ENCODE measurements at regions not wholly inside any gene's neighbourhood (a gene's known extent, or its start where the extent isn't known, plus 50 kb on each side); places are given as distances from the start of the nearest gene placed in this dataset.

GRCh38 chr5:13252699-13253098 is 691.8 kb downstream of the DNAH5 start:
- no peak overlapping the region for H3K9ac ChIP-seq (ENCODE audit: low read depth in 1 of 2, low read length in 2 of 2)
- H3K27ac ChIP-seq (ENCODE audit: low read depth in 2 of 2, low read length in 2 of 2), result no peak overlapping the region
- no peak overlapping the region for H3K4me3 ChIP-seq (ENCODE audit: low read length in 2 of 2)
- no peaks in the 10 kb centered on the region for H3K36me3 ChIP-seq (ENCODE audit: control insufficient read depth in 2 of 2, insufficient read depth in 2 of 2, low read length in 2 of 2)
- H3K27me3 ChIP-seq (ENCODE audit: control insufficient read depth in 2 of 2, insufficient read depth in 2 of 2, low read length in 2 of 2), result no peaks in the 10 kb centered on the region
- H3K9me3 ChIP-seq (ENCODE audit: control insufficient read depth in 2 of 2, low read length in 2 of 2), result no peaks in the 10 kb centered on the region
- H3K4me1 ChIP-seq (ENCODE audit: control insufficient read depth in 2 of 2, insufficient read depth in 2 of 2, low read length in 2 of 2), result no peaks in the 10 kb centered on the region

GRCh38 chr5:13251623-13252376 is 692.7 kb downstream of the DNAH5 start:
- H3K27ac ChIP-seq (ENCODE audit: low read depth in 2 of 2, low read length in 2 of 2), result no peak overlapping the region
- H3K9ac ChIP-seq (ENCODE audit: low read depth in 1 of 2, low read length in 2 of 2), result no peak overlapping the region
- H3K27me3 ChIP-seq (ENCODE audit: control insufficient read depth in 2 of 2, insufficient read depth in 2 of 2, low read length in 2 of 2), result no peaks in the 10 kb centered on the region
- H3K4me3 ChIP-seq (ENCODE audit: low read length in 2 of 2), result no peak overlapping the region
- H3K9me3 ChIP-seq (ENCODE audit: control insufficient read depth in 2 of 2, low read length in 2 of 2), result no peaks in the 10 kb centered on the region
- no peaks in the 10 kb centered on the region for H3K4me1 ChIP-seq (ENCODE audit: control insufficient read depth in 2 of 2, insufficient read depth in 2 of 2, low read length in 2 of 2)
- H3K36me3 ChIP-seq (ENCODE audit: control insufficient read depth in 2 of 2, insufficient read depth in 2 of 2, low read length in 2 of 2), result no peaks in the 10 kb centered on the region

GRCh38 chr5:13250464-13251291 is 693.8 kb downstream of the DNAH5 start:
- H3K27ac ChIP-seq (ENCODE audit: low read depth in 2 of 2, low read length in 2 of 2), result no peak overlapping the region
- no peaks in the 10 kb centered on the region for H3K9me3 ChIP-seq (ENCODE audit: control insufficient read depth in 2 of 2, low read length in 2 of 2)
- no peaks in the 10 kb centered on the region for H3K4me1 ChIP-seq (ENCODE audit: control insufficient read depth in 2 of 2, insufficient read depth in 2 of 2, low read length in 2 of 2)
- no peak overlapping the region for H3K9ac ChIP-seq (ENCODE audit: low read depth in 1 of 2, low read length in 2 of 2)
- H3K27me3 ChIP-seq (ENCODE audit: control insufficient read depth in 2 of 2, insufficient read depth in 2 of 2, low read length in 2 of 2), result no peaks in the 10 kb centered on the region
- no peaks in the 10 kb centered on the region for H3K36me3 ChIP-seq (ENCODE audit: control insufficient read depth in 2 of 2, insufficient read depth in 2 of 2, low read length in 2 of 2)
- no peak overlapping the region for H3K4me3 ChIP-seq (ENCODE audit: low read length in 2 of 2)

DNA sequence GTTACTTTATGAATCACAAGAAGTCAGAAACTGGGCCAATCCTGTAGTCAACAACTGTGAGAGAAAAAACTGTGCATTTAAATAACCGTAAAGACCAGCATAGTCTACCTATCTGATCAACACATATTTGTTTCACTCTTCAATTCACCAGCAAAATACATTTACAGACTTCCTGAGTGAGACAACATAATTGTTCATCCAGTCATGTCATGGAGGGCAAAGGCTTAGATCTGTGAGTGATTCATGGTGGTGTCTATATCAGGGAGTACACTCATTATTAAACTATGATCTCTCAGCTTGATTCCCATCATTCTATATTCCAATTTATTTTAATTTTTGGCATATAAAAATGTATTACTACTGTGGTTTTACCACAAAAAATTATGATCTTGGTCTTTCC is 694.6 kb downstream of the DNAH5 start:
- Histone ChIP-seq H3K4me3 (ENCODE audit: low read length in 2 of 2) (no peak overlapping the region), H3K36me3 (ENCODE audit: control insufficient read depth in 2 of 2, insufficient read depth in 2 of 2, low read length in 2 of 2) (no peaks in the 10 kb centered on the region), H3K9me3 (ENCODE audit: control insufficient read depth in 2 of 2, low read length in 2 of 2) (no peaks in the 10 kb centered on the region)

GRCh38 chr5:13248253-13248652 is 696.2 kb downstream of the DNAH5 start:
- Histone ChIP-seq H3K4me1 (ENCODE audit: control insufficient read depth in 2 of 2, insufficient read depth in 2 of 2, low read length in 2 of 2) (no peaks in the 10 kb centered on the region), H3K9me3 (ENCODE audit: control insufficient read depth in 2 of 2, low read length in 2 of 2) (no peaks in the 10 kb centered on the region), H3K4me3 (ENCODE audit: low read length in 2 of 2) (no peak overlapping the region), H3K36me3 (ENCODE audit: control insufficient read depth in 2 of 2, insufficient read depth in 2 of 2, low read length in 2 of 2) (no peaks in the 10 kb centered on the region), H3K27ac (ENCODE audit: low read depth in 2 of 2, low read length in 2 of 2) (no peak overlapping the region), H3K27me3 (ENCODE audit: control insufficient read depth in 2 of 2, insufficient read depth in 2 of 2, low read length in 2 of 2) (no peaks in the 10 kb centered on the region), H3K9ac (ENCODE audit: low read depth in 1 of 2, low read length in 2 of 2) (no peak overlapping the region)

More for the DNA sequence above, 694.6 kb downstream of the DNAH5 start:
- Histone ChIP-seq H3K9ac (ENCODE audit: low read depth in 1 of 2, low read length in 2 of 2) (no peak overlapping the region), H3K27ac (ENCODE audit: low read depth in 2 of 2, low read length in 2 of 2) (no peak overlapping the region), H3K4me1 (ENCODE audit: control insufficient read depth in 2 of 2, insufficient read depth in 2 of 2, low read length in 2 of 2) (no peaks in the 10 kb centered on the region), H3K27me3 (ENCODE audit: control insufficient read depth in 2 of 2, insufficient read depth in 2 of 2, low read length in 2 of 2) (no peaks in the 10 kb centered on the region)

- H3K27ac ChIP-seq (ENCODE audit: low read depth in 2 of 2, low read length in 2 of 2), result no peak overlapping the region
- no peak overlapping the region for H3K4me3 ChIP-seq (ENCODE audit: low read length in 2 of 2)
These were observed 698.4 kb downstream of the DNAH5 start for GRCh38 chr5:13246053-13246452.

DNA sequence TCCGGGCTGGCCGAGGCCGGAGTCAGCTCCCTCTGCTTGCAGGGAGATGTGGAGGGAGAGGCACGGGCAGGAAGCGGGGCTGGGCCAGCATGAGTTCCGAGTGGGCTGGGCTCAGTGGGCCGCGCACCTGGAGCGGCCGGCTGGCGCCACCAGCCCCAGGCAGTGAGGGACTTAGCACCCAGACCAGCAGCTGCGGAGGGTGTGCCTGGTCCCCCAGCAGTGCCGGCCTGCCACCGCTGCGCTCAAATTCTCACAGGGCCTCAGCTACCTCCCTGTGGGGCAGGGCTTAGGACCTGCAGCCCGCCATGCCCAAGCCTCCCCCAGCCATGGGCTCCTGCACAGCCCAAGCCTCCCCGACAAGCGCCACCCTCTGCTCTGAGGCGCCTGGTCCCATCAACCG is 700.3 kb downstream of the DNAH5 start:
- Histone ChIP-seq H3K9ac (ENCODE audit: low read depth in 1 of 2, low read length in 2 of 2) (no peak overlapping the region), H3K4me3 (ENCODE audit: low read length in 2 of 2) (no peak overlapping the region), H3K4me1 (ENCODE audit: control insufficient read depth in 2 of 2, insufficient read depth in 2 of 2, low read length in 2 of 2) (no peaks in the 10 kb centered on the region), H3K36me3 (ENCODE audit: control insufficient read depth in 2 of 2, insufficient read depth in 2 of 2, low read length in 2 of 2) (no peaks in the 10 kb centered on the region), H3K27me3 (ENCODE audit: control insufficient read depth in 2 of 2, insufficient read depth in 2 of 2, low read length in 2 of 2) (no peaks in the 10 kb centered on the region), H3K9me3 (ENCODE audit: control insufficient read depth in 2 of 2, low read length in 2 of 2) (peaks cover 0 to 3% of the 10 kb centered on the region in 2 donors), H3K27ac (ENCODE audit: low read depth in 2 of 2, low read length in 2 of 2) (no peak overlapping the region)

More at GRCh38 chr5:13246053-13246452, 698.4 kb downstream of the DNAH5 start:
- H3K9ac ChIP-seq (ENCODE audit: low read depth in 1 of 2, low read length in 2 of 2), result no peak overlapping the region
- no peaks in the 10 kb centered on the region for H3K4me1 ChIP-seq (ENCODE audit: control insufficient read depth in 2 of 2, insufficient read depth in 2 of 2, low read length in 2 of 2)
- no peaks in the 10 kb centered on the region for H3K27me3 ChIP-seq (ENCODE audit: control insufficient read depth in 2 of 2, insufficient read depth in 2 of 2, low read length in 2 of 2)
- H3K9me3 ChIP-seq (ENCODE audit: control insufficient read depth in 2 of 2, low read length in 2 of 2), result no peaks in the 10 kb centered on the region
- H3K36me3 ChIP-seq (ENCODE audit: control insufficient read depth in 2 of 2, insufficient read depth in 2 of 2, low read length in 2 of 2), result no peaks in the 10 kb centered on the region

DNA sequence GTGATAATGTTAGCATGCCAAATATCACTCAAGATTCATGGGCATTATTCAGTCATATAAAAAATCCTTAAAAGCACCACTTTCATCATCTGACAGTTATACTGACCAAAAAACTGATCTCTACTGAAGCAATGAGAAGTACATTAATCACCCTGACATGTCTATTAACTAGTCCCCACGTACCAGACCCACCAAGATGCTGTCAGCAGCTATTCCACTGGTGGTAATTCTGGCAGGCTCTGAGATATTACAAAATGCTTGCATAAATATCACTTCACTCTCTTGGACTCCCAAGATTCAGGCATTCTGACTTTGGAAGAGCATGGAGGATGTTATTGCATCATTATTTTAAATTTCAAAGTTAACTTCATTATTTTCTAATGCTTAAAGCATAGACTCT is 717.0 kb downstream of the DNAH5 start:
- Histone ChIP-seq H3K4me1 (ENCODE audit: control insufficient read depth in 2 of 2, insufficient read depth in 2 of 2, low read length in 2 of 2) (no peaks in the 10 kb centered on the region), H3K4me3 (ENCODE audit: low read length in 2 of 2) (no peak overlapping the region), H3K9ac (ENCODE audit: low read depth in 1 of 2, low read length in 2 of 2) (no peak overlapping the region), H3K27ac (ENCODE audit: low read depth in 2 of 2, low read length in 2 of 2) (no peak overlapping the region), H3K36me3 (ENCODE audit: control insufficient read depth in 2 of 2, insufficient read depth in 2 of 2, low read length in 2 of 2) (no peaks in the 10 kb centered on the region), H3K27me3 (ENCODE audit: control insufficient read depth in 2 of 2, insufficient read depth in 2 of 2, low read length in 2 of 2) (no peaks in the 10 kb centered on the region), H3K9me3 (ENCODE audit: control insufficient read depth in 2 of 2, low read length in 2 of 2) (peaks cover 0 to 4% of the 10 kb centered on the region in 2 donors)

DNA sequence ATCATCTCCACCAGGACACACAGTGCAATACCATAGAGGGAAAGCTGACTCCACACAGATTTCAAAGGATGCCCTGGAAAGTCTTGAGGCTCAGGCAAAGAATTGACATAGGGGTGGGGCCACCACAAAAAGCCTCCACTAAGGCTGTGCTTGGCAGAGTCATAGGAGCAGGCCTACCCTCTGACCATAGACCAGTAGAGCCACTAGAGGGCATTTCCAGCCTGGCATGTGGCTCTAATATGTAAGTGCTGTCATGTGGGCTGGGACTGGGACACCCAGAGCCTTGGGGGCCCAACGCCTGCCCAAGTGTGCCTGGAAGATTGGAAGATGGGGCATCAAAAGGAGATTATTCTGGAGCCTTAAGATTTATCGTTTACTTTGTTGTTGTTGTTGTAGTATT is 726.0 kb downstream of the DNAH5 start:
- Histone ChIP-seq H3K9me3 (ENCODE audit: control insufficient read depth in 2 of 2, low read length in 2 of 2) (peaks cover 0 to 4% of the 10 kb centered on the region in 2 donors), H3K36me3 (ENCODE audit: control insufficient read depth in 2 of 2, insufficient read depth in 2 of 2, low read length in 2 of 2) (no peaks in the 10 kb centered on the region), H3K9ac (ENCODE audit: low read depth in 1 of 2, low read length in 2 of 2) (no peak overlapping the region), H3K4me1 (ENCODE audit: control insufficient read depth in 2 of 2, insufficient read depth in 2 of 2, low read length in 2 of 2) (no peaks in the 10 kb centered on the region), H3K4me3 (ENCODE audit: low read length in 2 of 2) (no peak overlapping the region), H3K27me3 (ENCODE audit: control insufficient read depth in 2 of 2, insufficient read depth in 2 of 2, low read length in 2 of 2) (no peaks in the 10 kb centered on the region), H3K27ac (ENCODE audit: low read depth in 2 of 2, low read length in 2 of 2) (no peak overlapping the region)

DNA sequence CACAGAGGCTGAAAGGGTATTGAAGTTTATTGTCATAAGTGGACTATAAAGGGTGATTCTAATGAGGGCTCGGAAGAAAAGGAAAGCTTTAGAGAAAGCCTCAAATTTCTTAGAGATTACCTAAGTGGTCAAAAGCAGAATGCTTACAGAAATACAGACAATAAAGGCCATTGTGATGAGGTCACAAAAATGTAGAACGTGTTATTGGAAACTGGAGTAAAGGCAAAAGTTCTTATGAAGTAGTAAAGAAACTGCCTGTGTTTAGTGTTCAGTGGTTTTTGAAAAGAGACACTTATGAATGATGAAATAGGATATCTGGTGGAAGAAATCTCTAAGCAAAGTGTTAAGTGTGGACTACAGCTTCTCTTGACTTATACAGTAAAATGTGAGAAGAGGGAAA is 726.9 kb downstream of the DNAH5 start:
- Histone ChIP-seq H3K27me3 (ENCODE audit: control insufficient read depth in 2 of 2, insufficient read depth in 2 of 2, low read length in 2 of 2) (no peaks in the 10 kb centered on the region), H3K27ac (ENCODE audit: low read depth in 2 of 2, low read length in 2 of 2) (no peak overlapping the region), H3K4me1 (ENCODE audit: control insufficient read depth in 2 of 2, insufficient read depth in 2 of 2, low read length in 2 of 2) (no peaks in the 10 kb centered on the region), H3K9me3 (ENCODE audit: control insufficient read depth in 2 of 2, low read length in 2 of 2) (peaks cover 0 to 4% of the 10 kb centered on the region in 2 donors), H3K36me3 (ENCODE audit: control insufficient read depth in 2 of 2, insufficient read depth in 2 of 2, low read length in 2 of 2) (no peaks in the 10 kb centered on the region), H3K4me3 (ENCODE audit: low read length in 2 of 2) (no peak overlapping the region), H3K9ac (ENCODE audit: low read depth in 1 of 2, low read length in 2 of 2) (no peak overlapping the region)

Measured in mucosa of rectum (tissue), 2 donors.